Activated B cell treated with CpG ODN at 0.5 μM for 24 hours (primary cell): ENCODE measurements at regions not wholly inside any gene's neighbourhood (a gene's known extent, or its start where the extent isn't known, plus 50 kb on each side); places are given as distances from the start of the nearest gene placed in this dataset.
"Not testable (repeated sequence)": the region's sequence is repeated elsewhere in the genome, so short reads cannot be mapped to it uniquely, and the experiment has no call there.

Experiments used
- ATAC-seq: fragments of 200-7000 bp; cut with Tn5 transposase; one replicate; pipeline ENCODE4 v1.10.0; 2021; ENCODE audit warnings: low read depth, mild to moderate bottlenecking, moderate library complexity
- CTCF ChIA-PET: fragments of 350-600 bp; sonication (Branson Sonifier 250); formaldehyde crosslinking; loops from one replicate; lab custom pipeline; 2021; ENCODE audit warnings: antibody characterized with exemption; lab: Charles Lee
- POLR2A ChIA-PET: fragments of 350-600 bp; sonication (Branson Sonifier 250); formaldehyde crosslinking; loops from one replicate; lab custom pipeline; 2021; ENCODE audit warnings: antibody characterized with exemption; lab: Charles Lee
- DNase-seq: peaks from one replicate; pipeline ENCODE4 v3.0.0; 2022
- H3K27ac Mint-ChIP-seq: one replicate; pipeline ENCODE4 v1.8.0; 2020; ENCODE audit warnings: mixed read lengths
- H3K27me3 Mint-ChIP-seq: one replicate; pipeline ENCODE4 v1.8.0; 2021; ENCODE audit warnings: mixed read lengths
- H3K36me3 Mint-ChIP-seq: one replicate; pipeline ENCODE4 v1.8.0; 2021; ENCODE audit warnings: low read depth, mixed read lengths
- H3K4me1 Mint-ChIP-seq: one replicate; pipeline ENCODE4 v1.8.0; 2021; ENCODE audit warnings: mixed read lengths
- H3K4me3 Mint-ChIP-seq: one replicate; pipeline ENCODE4 v1.8.0; 2020; ENCODE audit warnings: mild to moderate bottlenecking, mixed read lengths
- H3K9me3 Mint-ChIP-seq: one replicate; pipeline ENCODE4 v1.8.0; 2020; ENCODE audit warnings: mixed read lengths
- intact Hi-C: fragments of 100-400 bp; cut with micrococcal nuclease; formaldehyde crosslinking; loops from one replicate; pipeline ENCODE4 v1.15.1; 2024
- TF ChIP-seq, protein P1 (sequence below): fragments of 200-600 bp; IDR thresholded peaks from one replicate; pipeline ENCODE4 v1.8.0; 2022; ENCODE audit warnings: antibody characterized with exemption, mild to moderate bottlenecking

DNA sequence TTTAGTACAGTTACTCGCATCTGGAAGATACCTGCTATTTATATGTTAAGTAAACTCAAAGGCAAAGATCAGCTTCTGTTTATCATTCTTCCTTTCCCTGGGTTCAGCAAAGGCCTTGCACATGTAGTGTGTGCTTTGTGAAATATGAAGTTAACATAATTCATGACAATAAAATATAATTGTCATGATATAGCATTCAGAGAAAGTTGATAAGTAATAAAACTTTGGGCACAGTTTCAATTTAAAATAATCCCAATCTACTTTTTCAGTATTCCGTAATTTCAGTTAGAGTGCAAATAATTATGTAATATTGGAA is 51.9 kb upstream of the ZNF217 start:
- CTCF ChIA-PET, result interaction anchor here (0.7 to 1.4 kb wide), 2 partner anchors 37 to 270 kb away, joined by 3 to 5 read pairs; no protein-coding TSS in a partner anchor
- DNase-seq, result no peak
- POLR2A ChIA-PET, result interaction anchor here (0.5 kb wide), 1 partner anchor 51 kb away, joined by 4 read pairs; no protein-coding TSS in a partner anchor
- Mint-ChIP-seq H3K4me1 (peaks cover 31% of the 10 kb centered on the region), H3K27me3 (no peaks in the 10 kb centered on the region), H3K4me3 (no peak overlapping the region), H3K36me3 (no peaks in the 10 kb centered on the region), H3K27ac (no peak overlapping the region), H3K9me3 (no peaks in the 10 kb centered on the region)
- ATAC-seq, result no peak
- intact Hi-C loops, result no loop called here
- TF ChIP-seq, protein P1, sequence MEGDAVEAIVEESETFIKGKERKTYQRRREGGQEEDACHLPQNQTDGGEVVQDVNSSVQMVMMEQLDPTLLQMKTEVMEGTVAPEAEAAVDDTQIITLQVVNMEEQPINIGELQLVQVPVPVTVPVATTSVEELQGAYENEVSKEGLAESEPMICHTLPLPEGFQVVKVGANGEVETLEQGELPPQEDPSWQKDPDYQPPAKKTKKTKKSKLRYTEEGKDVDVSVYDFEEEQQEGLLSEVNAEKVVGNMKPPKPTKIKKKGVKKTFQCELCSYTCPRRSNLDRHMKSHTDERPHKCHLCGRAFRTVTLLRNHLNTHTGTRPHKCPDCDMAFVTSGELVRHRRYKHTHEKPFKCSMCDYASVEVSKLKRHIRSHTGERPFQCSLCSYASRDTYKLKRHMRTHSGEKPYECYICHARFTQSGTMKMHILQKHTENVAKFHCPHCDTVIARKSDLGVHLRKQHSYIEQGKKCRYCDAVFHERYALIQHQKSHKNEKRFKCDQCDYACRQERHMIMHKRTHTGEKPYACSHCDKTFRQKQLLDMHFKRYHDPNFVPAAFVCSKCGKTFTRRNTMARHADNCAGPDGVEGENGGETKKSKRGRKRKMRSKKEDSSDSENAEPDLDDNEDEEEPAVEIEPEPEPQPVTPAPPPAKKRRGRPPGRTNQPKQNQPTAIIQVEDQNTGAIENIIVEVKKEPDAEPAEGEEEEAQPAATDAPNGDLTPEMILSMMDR, result no peak

GRCh38 chr20:53644108-53644507 is 50.5 kb upstream of the ZNF217 start:
- H3K36me3 Mint-ChIP-seq, DNase-seq, H3K9me3 Mint-ChIP-seq, H3K4me3 Mint-ChIP-seq, ATAC-seq, CTCF ChIA-PET, H3K27me3 Mint-ChIP-seq: not testable (repeated sequence)
- Mint-ChIP-seq H3K27ac (peak overlapping the region; percentile 94), H3K4me1 (peaks cover 35% of the 10 kb centered on the region)
- intact Hi-C loops, result loop anchor here (5.0 kb wide), 3 partner anchors 52 to 273 kb away; partner anchors contain the start of gene ZNF217
- POLR2A ChIA-PET, result interaction anchor here (0.6 to 1.9 kb wide), 3 partner anchors 16 to 93 kb away, joined by 4 to 7 read pairs (median 5); partner anchors contain the start of gene ZNF217
